HG03520 (cell line): ENCODE measurements at regions not wholly inside any gene's neighbourhood (a gene's known extent, or its start where the extent isn't known, plus 50 kb on each side); places are given as distances from the start of the nearest gene placed in this dataset.
"Not testable (repeated sequence)": the region's sequence is repeated elsewhere in the genome, so short reads cannot be mapped to it uniquely, and the experiment has no call there.

ENCODE experiments used
- ATAC-seq: cut with Tn5 transposase; IDR thresholded peaks from one replicate; pipeline ENCODE4 v1.9.1; 2021; ENCODE audit warnings: mild to moderate bottlenecking, moderate library complexity; ENCODE audit not compliant: unreplicated experiment

- no peak for ATAC-seq
Observed at GRCh38 chr4:126976850-126977632, 655.7 kb upstream of the INTU start.

- no peak for ATAC-seq
Observed at GRCh38 chr4:126986005-126986404, 646.8 kb upstream of the INTU start.

GRCh38 chr4:126986828-126987227, 645.9 kb upstream of the INTU start:
- no peak for ATAC-seq

- no peak for ATAC-seq
Observed at GRCh38 chr4:126991965-126992364, 640.8 kb upstream of the INTU start.

- no peak for ATAC-seq
Observed at GRCh38 chr4:126992910-126993309, 639.8 kb upstream of the INTU start.

GRCh38 chr4:126993351-126993750, 639.4 kb upstream of the INTU start:
- no peak for ATAC-seq

GRCh38 chr4:126995235-126995634, 637.5 kb upstream of the INTU start:
- ATAC-seq = no peak

- no peak for ATAC-seq
Observed at GRCh38 chr4:127000110-127000509, 632.6 kb upstream of the INTU start.

- no peak for ATAC-seq
Observed at GRCh38 chr4:127000846-127001245, 631.9 kb upstream of the INTU start.

- ATAC-seq = no peak
Observed at GRCh38 chr4:127001933-127002332, 630.8 kb upstream of the INTU start.

- ATAC-seq = no peak
Observed at GRCh38 chr4:127006446-127006877, 626.3 kb upstream of the INTU start.

GRCh38 chr4:127007305-127007704, 625.5 kb upstream of the INTU start:
- no peak for ATAC-seq

- ATAC-seq = no peak
Observed at GRCh38 chr4:127012549-127012948, 620.2 kb upstream of the INTU start.

GRCh38 chr4:127015667-127016117, 617.1 kb upstream of the INTU start:
- ATAC-seq = no peak

GRCh38 chr4:127018381-127018780, 614.4 kb upstream of the INTU start:
- no peak for ATAC-seq

GRCh38 chr4:127020831-127021230, 611.9 kb upstream of the INTU start:
- not testable (repeated sequence) for ATAC-seq

- no peak for ATAC-seq
Observed at GRCh38 chr4:127036296-127036695, 596.5 kb upstream of the INTU start.

- no peak for ATAC-seq
Observed at GRCh38 chr4:127045861-127046260, 586.9 kb upstream of the INTU start.

- no peak for ATAC-seq
Observed at GRCh38 chr4:127047930-127048329, 584.8 kb upstream of the INTU start.

- ATAC-seq = no peak
Observed at GRCh38 chr4:127048376-127049044, 584.2 kb upstream of the INTU start.

GRCh38 chr4:127049526-127049925, 583.2 kb upstream of the INTU start:
- ATAC-seq = no peak

GRCh38 chr4:127052742-127053141, 580.0 kb upstream of the INTU start:
- no peak for ATAC-seq
